H9 (cell line): ENCODE measurements at regions not wholly inside any gene's neighbourhood (a gene's known extent, or its start where the extent isn't known, plus 50 kb on each side); places are given as distances from the start of the nearest gene placed in this dataset.

ENCODE experiments used
- DNase-seq: peaks from one replicate; pipeline ENCODE4 v3.0.0-alpha.2; 2017
- H2AFZ ChIP-seq: one replicate; pipeline ENCODE4 v1.6.1; 2013; ENCODE audit warnings: mild to moderate bottlenecking, low read length, control low read depth, moderate library complexity
- H2AK5ac ChIP-seq: 2 replicates; pipeline ENCODE4 v1.6.1; 2013; ENCODE audit warnings: low read length, control low read depth, mixed read lengths; ENCODE audit not compliant: insufficient read length
- H2BK120ac ChIP-seq: one replicate; pipeline ENCODE4 v1.6.1; 2013; ENCODE audit warnings: low read depth, mild to moderate bottlenecking, low read length, control low read depth, inconsistent platforms; ENCODE audit not compliant: poor library complexity, severe bottlenecking
- H2BK12ac ChIP-seq: 2 replicates; pipeline ENCODE4 v1.6.1; 2013; ENCODE audit warnings: low read length, control low read depth, mixed read lengths, low read depth; ENCODE audit not compliant: insufficient read length
- H2BK15ac ChIP-seq: 2 replicates; pipeline ENCODE4 v1.6.1; 2013; ENCODE audit warnings: low read depth, low read length, control low read depth
- H2BK20ac ChIP-seq: one replicate; pipeline ENCODE4 v1.6.1; 2013; ENCODE audit warnings: low read depth, mild to moderate bottlenecking, low read length, control low read depth, inconsistent platforms; ENCODE audit not compliant: poor library complexity, severe bottlenecking
- H2BK5ac ChIP-seq: 2 replicates; pipeline ENCODE4 v1.6.1; 2013; ENCODE audit warnings: low read length, control low read depth, mixed read lengths; ENCODE audit not compliant: insufficient read length
- H3K14ac ChIP-seq: 2 replicates; pipeline ENCODE4 v1.6.1; 2013; ENCODE audit warnings: low read length, control low read depth; ENCODE audit not compliant: insufficient read depth
- H3K18ac ChIP-seq: 2 replicates; pipeline ENCODE4 v1.6.1; 2013; ENCODE audit warnings: low read depth, mild to moderate bottlenecking, mixed read lengths, low read length, control low read depth; ENCODE audit not compliant: insufficient read length
- H3K23ac ChIP-seq: 2 replicates; pipeline ENCODE4 v1.6.1; 2013; ENCODE audit warnings: low read length, control low read depth, mixed read lengths, low read depth; ENCODE audit not compliant: insufficient read length
- H3K23me2 ChIP-seq: 2 replicates; pipeline ENCODE4 v1.6.1; 2013; ENCODE audit warnings: low read depth, mild to moderate bottlenecking, mixed read lengths, low read length, control low read depth; ENCODE audit not compliant: insufficient read length, poor library complexity, severe bottlenecking
- H3K27ac ChIP-seq: 2 replicates; pipeline ENCODE4 v1.5.1; 2013; ENCODE audit warnings: low read length, control low read depth, mixed read lengths, low read depth; ENCODE audit not compliant: insufficient read length
- H3K27me3 ChIP-seq: 2 replicates; pipeline ENCODE4 v1.6.1; 2013; ENCODE audit warnings: low read length, control low read depth, inconsistent platforms; ENCODE audit not compliant: insufficient read depth
- H3K4ac ChIP-seq: 2 replicates; pipeline ENCODE4 v1.6.1; 2013; ENCODE audit warnings: low read depth, mild to moderate bottlenecking, control low read depth, inconsistent platforms, low read length, moderate library complexity
- H3K4me1 ChIP-seq: 2 replicates; pipeline ENCODE4 v1.6.1; 2013; ENCODE audit warnings: low read length, control low read depth, inconsistent platforms; ENCODE audit not compliant: insufficient read depth
- H3K4me2 ChIP-seq: 2 replicates; pipeline ENCODE4 v1.6.1; 2013; ENCODE audit warnings: low read length, control low read depth, mixed read lengths; ENCODE audit not compliant: insufficient read length, insufficient read depth
- H3K56ac ChIP-seq: 2 replicates; pipeline ENCODE4 v1.6.1; 2013; ENCODE audit warnings: low read depth, mild to moderate bottlenecking, mixed read lengths, low read length, control low read depth; ENCODE audit not compliant: insufficient read length
- H3K79me1 ChIP-seq: 2 replicates; pipeline ENCODE4 v1.6.1; 2013; ENCODE audit warnings: low read depth, mild to moderate bottlenecking, moderate library complexity, low read length, control low read depth, inconsistent platforms; ENCODE audit not compliant: insufficient read depth, poor library complexity, severe bottlenecking
- H3K79me2 ChIP-seq: 2 replicates; pipeline ENCODE4 v1.6.1; 2013; ENCODE audit warnings: low read length, control low read depth, inconsistent platforms; ENCODE audit not compliant: insufficient read depth
- H3K9ac ChIP-seq: 2 replicates; pipeline ENCODE4 v1.6.1; 2013; ENCODE audit warnings: low read length, control low read depth, mixed read lengths; ENCODE audit not compliant: insufficient read length; ENCODE audit errors: extremely low read depth
- H3K9me3 ChIP-seq: one replicate; pipeline ENCODE4 v1.6.1; 2013; ENCODE audit warnings: low read depth, low read length, inconsistent platforms; ENCODE audit not compliant: control insufficient read depth
- H3T11ph ChIP-seq: one replicate; pipeline ENCODE4 v1.6.1; 2013; ENCODE audit warnings: mild to moderate bottlenecking, low read length, control low read depth, inconsistent platforms
- H4K20me1 ChIP-seq: one replicate; pipeline ENCODE4 v1.6.1; 2013; ENCODE audit not compliant: control insufficient read depth, insufficient read length, insufficient read depth
- H4K5ac ChIP-seq: 2 replicates; pipeline ENCODE4 v1.6.1; 2013; ENCODE audit warnings: low read depth, mild to moderate bottlenecking, mixed read lengths, low read length, control low read depth; ENCODE audit not compliant: insufficient read length
- H4K8ac ChIP-seq: replicated peaks from 2 replicates; pipeline ENCODE4 v1.6.1; 2013; ENCODE audit warnings: low read length, control low read depth, mixed read lengths, low read depth; ENCODE audit not compliant: insufficient read length
- H4K91ac ChIP-seq: 2 replicates; pipeline ENCODE4 v1.6.1; 2013; ENCODE audit warnings: low read depth, mild to moderate bottlenecking, moderate library complexity, mixed read lengths, low read length, control low read depth; ENCODE audit not compliant: insufficient read length
- H3K27ac Mint-ChIP-seq, 3 experiments: 2 replicates in 2 of 3; 3 replicates in 1 of 3; pipeline ENCODE4 v1.8.0; 2020 to 2021; ENCODE audit warnings: mixed read lengths in 3 of 3, mild to moderate bottlenecking in 1 of 3, moderate library complexity in 1 of 3
- H3K27me3 Mint-ChIP-seq: 2 replicates; pipeline ENCODE4 v1.8.0; 2021; ENCODE audit warnings: low read depth, mild to moderate bottlenecking, moderate library complexity, mixed read lengths
- H3K36me3 Mint-ChIP-seq, 3 experiments: 2 replicates in 2 of 3; 3 replicates in 1 of 3; pipeline ENCODE4 v1.8.0; 2020 to 2021; ENCODE audit warnings: low read depth in 3 of 3, mixed read lengths in 3 of 3; ENCODE audit not compliant: insufficient read depth in 1 of 3
- H3K4me1 Mint-ChIP-seq, 2 experiments: 2 replicates each; pipeline ENCODE4 v1.8.0; 2020; ENCODE audit warnings: mixed read lengths in 2 of 2
- H3K4me3 Mint-ChIP-seq, 2 experiments: 2 replicates in 1 of 2; 3 replicates in 1 of 2; pipeline ENCODE4 v1.8.0; 2020 to 2021; ENCODE audit warnings: mild to moderate bottlenecking in 2 of 2, mixed read lengths in 2 of 2, moderate library complexity in 1 of 2
- H3K9me3 Mint-ChIP-seq, 2 experiments: 2 replicates in 1 of 2; 3 replicates in 1 of 2; pipeline ENCODE4 v1.8.0; 2020; ENCODE audit warnings: mild to moderate bottlenecking in 2 of 2, mixed read lengths in 2 of 2, moderate library complexity in 1 of 2
- CTCF ChIP-seq: fragments of 200-600 bp; sonication (generic); conservative IDR thresholded peaks from 3 replicates; pipeline ENCODE4 v1.8.0; 2021; ENCODE audit warnings: antibody characterized with exemption, mild to moderate bottlenecking
- WGBS: extraction: QIAGEN DNeasy Blood & Tissue Kit; methylation state at CpG from one replicate; pipeline ENCODE4 v1.1.7; 2013; ENCODE audit warnings: missing lambda C conversion rate, low lambda C conversion rate, mixed read lengths; ENCODE audit not compliant: insufficient read length; ENCODE audit errors: extremely low coverage; 5-methylcytosine and 5-hydroxymethylcytosine counted together

GRCh38 chr3:137330246-137330645 is 372.5 kb downstream of the IL20RB start:
- Histone ChIP-seq H2AK5ac (no peak overlapping the region), H4K20me1 (no peaks in the 10 kb centered on the region), H2BK15ac (no peak overlapping the region), H3K4me2 (no peak overlapping the region), H2AFZ (no peak overlapping the region), H3T11ph (no peak overlapping the region), H3K27me3 (no peaks in the 10 kb centered on the region), H3K4ac (no peak overlapping the region), H3K18ac (no peak overlapping the region), H2BK12ac (no peak overlapping the region), H3K56ac (no peak overlapping the region), H4K5ac (no peak overlapping the region), H4K8ac (no peak overlapping the region), H3K23ac (no peak overlapping the region), H4K91ac (no peak overlapping the region), H3K9ac (no peak overlapping the region), H2BK5ac (no peak overlapping the region), H2BK120ac (no peak overlapping the region), H3K23me2 (no peaks in the 10 kb centered on the region), H3K9me3 (no peaks in the 10 kb centered on the region), H3K14ac (no peak overlapping the region), H3K79me2 (no peaks in the 10 kb centered on the region), H2BK20ac (no peak overlapping the region), H3K4me1 (no peaks in the 10 kb centered on the region), H3K27ac (no peak overlapping the region), H3K79me1 (no peaks in the 10 kb centered on the region)
- DNase-seq = no peak
- no peak for TF ChIP-seq CTCF
- Mint-ChIP-seq H3K9me3 (peaks cover 0 to 2% of the 10 kb centered on the region in 2 experiments; a peak in 1 of 5 replicates), H3K36me3 (no peaks in the 10 kb centered on the region), H3K27me3 (no peaks in the 10 kb centered on the region; the same call in 1 of the 2 replicates), H3K4me1 (peaks cover 18 to 21% of the 10 kb centered on the region in 2 experiments), H3K27ac (no peak overlapping the region), H3K4me3 (no peak overlapping the region)
- WGBS = no CpG with 5 or more reads among the region's 3 CpGs
